ENCODE measurements at regions not wholly inside any gene's neighbourhood (a gene's known extent, or its start where the extent isn't known, plus 50 kb on each side); places are given as distances from the start of the nearest gene placed in this dataset.

DNA sequence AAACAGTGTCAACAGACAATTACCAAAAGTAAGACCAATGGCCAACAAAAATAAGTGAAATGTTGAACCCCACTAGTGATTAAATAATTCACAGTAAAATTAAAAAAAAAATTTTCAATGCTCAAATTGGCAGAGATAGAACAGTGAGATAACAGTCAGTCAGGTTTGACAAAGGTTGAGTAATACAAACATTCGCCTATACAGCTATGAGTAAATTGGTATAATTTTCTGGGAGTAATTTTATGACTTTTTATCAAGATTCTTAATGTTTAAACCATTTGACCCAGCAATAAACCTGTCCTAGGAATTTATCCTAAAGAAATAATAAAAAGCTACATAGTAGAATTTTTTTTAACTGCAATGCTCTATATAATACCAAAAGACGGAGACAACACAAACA, 64.9 kb upstream of the SHH start:
- TF ChIP-seq, protein P1, sequence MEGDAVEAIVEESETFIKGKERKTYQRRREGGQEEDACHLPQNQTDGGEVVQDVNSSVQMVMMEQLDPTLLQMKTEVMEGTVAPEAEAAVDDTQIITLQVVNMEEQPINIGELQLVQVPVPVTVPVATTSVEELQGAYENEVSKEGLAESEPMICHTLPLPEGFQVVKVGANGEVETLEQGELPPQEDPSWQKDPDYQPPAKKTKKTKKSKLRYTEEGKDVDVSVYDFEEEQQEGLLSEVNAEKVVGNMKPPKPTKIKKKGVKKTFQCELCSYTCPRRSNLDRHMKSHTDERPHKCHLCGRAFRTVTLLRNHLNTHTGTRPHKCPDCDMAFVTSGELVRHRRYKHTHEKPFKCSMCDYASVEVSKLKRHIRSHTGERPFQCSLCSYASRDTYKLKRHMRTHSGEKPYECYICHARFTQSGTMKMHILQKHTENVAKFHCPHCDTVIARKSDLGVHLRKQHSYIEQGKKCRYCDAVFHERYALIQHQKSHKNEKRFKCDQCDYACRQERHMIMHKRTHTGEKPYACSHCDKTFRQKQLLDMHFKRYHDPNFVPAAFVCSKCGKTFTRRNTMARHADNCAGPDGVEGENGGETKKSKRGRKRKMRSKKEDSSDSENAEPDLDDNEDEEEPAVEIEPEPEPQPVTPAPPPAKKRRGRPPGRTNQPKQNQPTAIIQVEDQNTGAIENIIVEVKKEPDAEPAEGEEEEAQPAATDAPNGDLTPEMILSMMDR (IDR thresholded peaks at IDR 0.05; ENCODE audit: low read depth, low read length, poor library complexity, severe bottlenecking): no peak
- TF ChIP-seq EZH2phosphoT487 (IDR thresholded peaks at IDR 0.05; ENCODE audit: borderline replicate concordance, low read length): no peak

Measured in DOHH2 (cell line).